ENCODE measurements at regions not wholly inside any gene's neighbourhood (a gene's known extent, or its start where the extent isn't known, plus 50 kb on each side); places are given as distances from the start of the nearest gene placed in this dataset.

GRCh38 chr20:22515264-22515663, 69.1 kb downstream of the FOXA2 start:
- TF ChIP-seq, protein P1, sequence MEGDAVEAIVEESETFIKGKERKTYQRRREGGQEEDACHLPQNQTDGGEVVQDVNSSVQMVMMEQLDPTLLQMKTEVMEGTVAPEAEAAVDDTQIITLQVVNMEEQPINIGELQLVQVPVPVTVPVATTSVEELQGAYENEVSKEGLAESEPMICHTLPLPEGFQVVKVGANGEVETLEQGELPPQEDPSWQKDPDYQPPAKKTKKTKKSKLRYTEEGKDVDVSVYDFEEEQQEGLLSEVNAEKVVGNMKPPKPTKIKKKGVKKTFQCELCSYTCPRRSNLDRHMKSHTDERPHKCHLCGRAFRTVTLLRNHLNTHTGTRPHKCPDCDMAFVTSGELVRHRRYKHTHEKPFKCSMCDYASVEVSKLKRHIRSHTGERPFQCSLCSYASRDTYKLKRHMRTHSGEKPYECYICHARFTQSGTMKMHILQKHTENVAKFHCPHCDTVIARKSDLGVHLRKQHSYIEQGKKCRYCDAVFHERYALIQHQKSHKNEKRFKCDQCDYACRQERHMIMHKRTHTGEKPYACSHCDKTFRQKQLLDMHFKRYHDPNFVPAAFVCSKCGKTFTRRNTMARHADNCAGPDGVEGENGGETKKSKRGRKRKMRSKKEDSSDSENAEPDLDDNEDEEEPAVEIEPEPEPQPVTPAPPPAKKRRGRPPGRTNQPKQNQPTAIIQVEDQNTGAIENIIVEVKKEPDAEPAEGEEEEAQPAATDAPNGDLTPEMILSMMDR (optimal IDR thresholded peaks at IDR 0.05 in 1 of 3, IDR thresholded peaks at IDR 0.05 in 1 of 3, conservative IDR thresholded peaks at IDR 0.05 in 1 of 3; ENCODE audit: extremely low read depth in 1 of 3, insufficient read depth in 2 of 3, low read length in 3 of 3): no peak
- no peak for TF ChIP-seq EZH2 (IDR thresholded peaks at IDR 0.05; ENCODE audit: low read length)
